D721Med (cell line): ENCODE measurements at regions not wholly inside any gene's neighbourhood (a gene's known extent, or its start where the extent isn't known, plus 50 kb on each side); places are given as distances from the start of the nearest gene placed in this dataset.

Experiments used
- DNase-seq: peaks from one replicate; pipeline ENCODE4 v3.0.0; 2011; ENCODE audit warnings: low spot score; ENCODE audit not compliant: insufficient read length
- FAIRE-seq: peaks from 2 replicates; lab custom pipeline; 2011; peaks lifted over from hg19 to GRCh38; lab: Jason Lieb, UNC
- CTCF ChIP-seq: IDR thresholded peaks from 2 replicates; pipeline ENCODE4 v1.5.1; 2012; ENCODE audit warnings: mild to moderate bottlenecking, control low read depth; ENCODE audit not compliant: insufficient read depth; ENCODE audit errors: missing control alignments

GRCh38 chr18:73983970-73984369 lies 163.7 kb downstream of the FBXO15 start:
- DNase-seq = no peak
- peak; percentile 68 for FAIRE-seq
- no peak for TF ChIP-seq CTCF

- FAIRE-seq (no peak), DNase-seq (no peak)
- no peak for TF ChIP-seq CTCF
Measured at GRCh38 chr18:73983496-73983895, 164.1 kb downstream of the FBXO15 start.

- no peak for DNase-seq
- no peak for FAIRE-seq
- TF ChIP-seq CTCF = no peak
Measured at GRCh38 chr18:73981796-73982195, 165.8 kb downstream of the FBXO15 start.

- FAIRE-seq (peak; percentile 96), DNase-seq (no peak)
- TF ChIP-seq CTCF = peak; percentile 38
Measured at GRCh38 chr18:73980289-73980979, 167.2 kb downstream of the FBXO15 start.

GRCh38 chr18:73979742-73980141 lies 167.9 kb downstream of the FBXO15 start:
- FAIRE-seq = no peak
- no peak for TF ChIP-seq CTCF
- no peak for DNase-seq

- TF ChIP-seq CTCF = no peak
- FAIRE-seq (no peak), DNase-seq (no peak)
Measured at GRCh38 chr18:73976433-73976832, 171.2 kb downstream of the FBXO15 start.

- no peak for DNase-seq
- FAIRE-seq = peak; percentile 95
- TF ChIP-seq CTCF = no peak
Measured at GRCh38 chr18:73975266-73975665, 172.4 kb downstream of the FBXO15 start.
